Ovary (tissue), 7 donors: ENCODE measurements at regions not wholly inside any gene's neighbourhood (a gene's known extent, or its start where the extent isn't known, plus 50 kb on each side); places are given as distances from the start of the nearest gene placed in this dataset.

Experiments
- DNase-seq, 5 donors: peaks; one replicate each; pipeline ENCODE4 v3.0.0-alpha.2; 2019 to 2020
- H3K27ac ChIP-seq, 2 donors: fragments of 200-600 bp; one replicate each; pipeline versions ENCODE4 v1.5.1 to v1.8.0; 2019 to 2022
- H3K27me3 ChIP-seq: fragments of 200-600 bp; one replicate; pipeline ENCODE4 v1.8.0; 2022
- H3K36me3 ChIP-seq: fragments of 200-600 bp; sonication (generic); one replicate; pipeline ENCODE4 v1.5.1; 2019
- H3K4me1 ChIP-seq: one replicate; pipeline ENCODE4 v1.8.1; 2013; ENCODE audit warnings: mild to moderate bottlenecking, moderate library complexity; ENCODE audit not compliant: insufficient read depth
- H3K4me3 ChIP-seq: fragments of 200-600 bp; sonication (generic); one replicate; pipeline ENCODE4 v1.5.1; 2017
- H3K9me3 ChIP-seq, 2 donors: fragments of 200-600 bp in 1 of 2; sonication (generic) in 1 of 2; one replicate each; pipeline versions ENCODE4 v1.5.1 to v1.8.1; 2013 to 2019; ENCODE audit warnings: mild to moderate bottlenecking in 1 of 2, moderate library complexity in 1 of 2
- CTCF ChIP-seq, 3 donors: fragments of 450-650 bp in 2 of 3; fragments of 200-600 bp in 1 of 3; IDR thresholded peaks; one replicate each; pipeline versions ENCODE4 v1.5.1 to v1.8.0; 2016 to 2022; ENCODE audit warnings: antibody characterized with exemption in 3 of 3, mild to moderate bottlenecking in 1 of 3
- EP300 ChIP-seq: sonication (generic); formaldehyde crosslinking; IDR thresholded peaks from one replicate; pipeline ENCODE4 v1.6.1; 2017; ENCODE audit warnings: antibody characterized with exemption
- POLR2A ChIP-seq: fragments of 450-650 bp; IDR thresholded peaks from one replicate; pipeline ENCODE4 v1.6.1; 2017; ENCODE audit warnings: antibody characterized with exemption, mild to moderate bottlenecking, moderate library complexity
- WGBS, 3 donors: extraction: QIAGEN DNeasy Blood & Tissue Kit in 1 of 3; methylation state at CpG; one replicate each; pipeline versions ENCODE4 v1.1.5 to v1.1.7; 2013 to 2017; 5-methylcytosine and 5-hydroxymethylcytosine counted together
- intact Hi-C, 4 donors: fragments of 100-400 bp; cut with DNase I; formaldehyde crosslinking; loops; one replicate each; pipeline versions ENCODE4 v1.11.0 to v1.15.1; 2022 to 2023
- donor health status: DM: no; HTN: no; CAD: no; lungs with moderate emphysema.
- donor health status: DM: no; HTN: no; CAD: no.
- donor health status: Bipolar disorder and iron deficiency.
- donor health status: DM: no; HTN: no; CAD: no.
- donor health status: DM: yes; HTN: yes; CAD: no.

GRCh38 chr2:415986-416610 is 128.2 kb upstream of the ALKAL2 start:
- Histone ChIP-seq H3K4me3 (no peak overlapping the region), H3K9me3 (no peaks in the 10 kb centered on the region), H3K27ac (no peak overlapping the region), H3K27me3 (no peaks in the 10 kb centered on the region), H3K36me3 (no peaks in the 10 kb centered on the region), H3K4me1 (no peaks in the 10 kb centered on the region)
- intact Hi-C loops, result no loop called here
- DNase-seq, result no peak
- TF ChIP-seq CTCF (IDR thresholded peaks at IDR 0.05) (no peak), EP300 (no peak), POLR2A (no peak)
- WGBS, 3 donors, result 81 to 87% (median 83%) methylated on average over 12 of the region's 12 CpGs

- DNase-seq, result no peak
- H3K27me3 ChIP-seq, result no peaks in the 10 kb centered on the region
- H3K4me1 ChIP-seq, result no peaks in the 10 kb centered on the region
- H3K36me3 ChIP-seq, result no peaks in the 10 kb centered on the region
- no peak overlapping the region for H3K27ac ChIP-seq
- 79 to 83% (median 81%) methylated on average over 4 of the region's 4 CpGs for WGBS, 3 donors
- no peak overlapping the region for H3K4me3 ChIP-seq
- H3K9me3 ChIP-seq, result peaks cover 0 to 2% of the 10 kb centered on the region in 2 donors
- intact Hi-C loops, result no loop called here
- TF ChIP-seq CTCF (IDR thresholded peaks at IDR 0.05), result no peak
- TF ChIP-seq POLR2A, result no peak
- TF ChIP-seq EP300, result no peak
These were observed 121.6 kb upstream of the ALKAL2 start for GRCh38 chr2:409523-409922.

- 51 to 62% (median 54%) methylated on average over 9 of the region's 9 CpGs for WGBS, 3 donors
- Histone ChIP-seq H3K9me3 (peaks cover 0 to 2% of the 10 kb centered on the region in 2 donors), H3K36me3 (no peaks in the 10 kb centered on the region), H3K27me3 (no peaks in the 10 kb centered on the region), H3K4me1 (no peaks in the 10 kb centered on the region), H3K4me3 (no peak overlapping the region), H3K27ac (no peak overlapping the region)
- TF ChIP-seq CTCF (IDR thresholded peaks at IDR 0.05) (no peak), EP300 (no peak), POLR2A (no peak)
- no peak for DNase-seq
- intact Hi-C loops, result no loop called here
These were observed 119.7 kb upstream of the ALKAL2 start for GRCh38 chr2:407630-408029.

GRCh38 chr2:406876-407275 is 119.0 kb upstream of the ALKAL2 start:
- Histone ChIP-seq H3K4me3 (no peak overlapping the region), H3K27ac (no peak overlapping the region), H3K36me3 (no peaks in the 10 kb centered on the region), H3K9me3 (peaks cover 0 to 2% of the 10 kb centered on the region in 2 donors), H3K4me1 (no peaks in the 10 kb centered on the region), H3K27me3 (no peaks in the 10 kb centered on the region)
- DNase-seq, result no peak
- TF ChIP-seq CTCF (IDR thresholded peaks at IDR 0.05), result no peak
- no peak for TF ChIP-seq EP300
- no peak for TF ChIP-seq POLR2A
- 63 to 67% (median 65%) methylated on average over 4 of the region's 4 CpGs for WGBS, 3 donors
- intact Hi-C loops, result no loop called here
